Naive thymus-derived CD4-positive, alpha-beta T cell (primary cell): ENCODE measurements at regions not wholly inside any gene's neighbourhood (a gene's known extent, or its start where the extent isn't known, plus 50 kb on each side); places are given as distances from the start of the nearest gene placed in this dataset.

Source experiments
- ATAC-seq: fragments of 150-1000 bp; cut with Tn5 transposase; 2 replicates; pipeline ENCODE4 v1.10.0; 2021; ENCODE audit warnings: mild to moderate bottlenecking, moderate library complexity
- CTCF ChIA-PET: fragments of 350-600 bp; sonication (Branson Sonifier 250); formaldehyde crosslinking; loops from one replicate; lab custom pipeline; 2021; ENCODE audit warnings: antibody characterized with exemption; lab: Charles Lee
- POLR2A ChIA-PET: fragments of 350-600 bp; sonication (Branson Sonifier 250); formaldehyde crosslinking; loops from one replicate; lab custom pipeline; 2021; ENCODE audit warnings: antibody characterized with exemption, inconsistent platforms; lab: Charles Lee
- DNase-seq, 9 donors: peaks; one replicate each; pipeline versions ENCODE4 v3.0.0 to v3.0.0-alpha.2; 2020 to 2022; ENCODE audit warnings: mixed read lengths in 1 of 9
- H3K27ac ChIP-seq: one replicate; pipeline ENCODE4 v1.7.0; 2013; ENCODE audit warnings: mild to moderate bottlenecking, low read depth, low read length, moderate library complexity
- H3K27me3 ChIP-seq, 2 donors: one replicate each; pipeline ENCODE4 v1.7.0; 2013; ENCODE audit warnings: low read length in 2 of 2, mild to moderate bottlenecking in 2 of 2, moderate library complexity in 2 of 2; ENCODE audit not compliant: control insufficient read depth in 2 of 2, insufficient read depth in 2 of 2
- H3K36me3 ChIP-seq, 3 experiments: 1 replicate in 2 of 3; 2 replicates in 1 of 3; pipeline ENCODE4 v1.7.0; 2013; ENCODE audit warnings: low read length in 3 of 3, mild to moderate bottlenecking in 3 of 3, moderate library complexity in 1 of 3; ENCODE audit not compliant: insufficient read depth in 3 of 3, control insufficient read depth in 2 of 3
- H3K4me1 ChIP-seq, 2 donors: one replicate each; pipeline ENCODE4 v1.7.0; 2013; ENCODE audit warnings: low read length in 2 of 2, mild to moderate bottlenecking in 2 of 2, moderate library complexity in 1 of 2; ENCODE audit not compliant: control insufficient read depth in 2 of 2, insufficient read depth in 2 of 2
- H3K4me3 ChIP-seq: 2 replicates; pipeline ENCODE4 v1.7.0; 2013; ENCODE audit warnings: mild to moderate bottlenecking, low read length
- H3K9me3 ChIP-seq, 3 experiments: 1 replicate in 2 of 3; 2 replicates in 1 of 3; pipeline ENCODE4 v1.7.0; 2013; ENCODE audit warnings: low read length in 3 of 3; ENCODE audit not compliant: control insufficient read depth in 2 of 3
- H3K27ac Mint-ChIP-seq, 9 donors: one replicate each; pipeline ENCODE4 v1.8.0; 2020 to 2022; ENCODE audit warnings: mixed read lengths in 9 of 9, mild to moderate bottlenecking in 8 of 9, moderate library complexity in 5 of 9, inconsistent platforms in 2 of 9
- H3K27me3 Mint-ChIP-seq, 5 donors: one replicate each; pipeline ENCODE4 v1.8.0; 2021 to 2022; ENCODE audit warnings: mixed read lengths in 5 of 5, mild to moderate bottlenecking in 1 of 5
- H3K36me3 Mint-ChIP-seq, 5 donors: one replicate each; pipeline ENCODE4 v1.8.0; 2020 to 2022; ENCODE audit warnings: mixed read lengths in 5 of 5, mild to moderate bottlenecking in 3 of 5, inconsistent platforms in 1 of 5
- H3K4me1 Mint-ChIP-seq, 7 donors: one replicate each; pipeline ENCODE4 v1.8.0; 2020 to 2022; ENCODE audit warnings: mixed read lengths in 7 of 7, mild to moderate bottlenecking in 3 of 7, inconsistent platforms in 1 of 7
- H3K4me3 Mint-ChIP-seq, 10 donors: one replicate each; pipeline ENCODE4 v1.8.0; 2020 to 2022; ENCODE audit warnings: mild to moderate bottlenecking in 10 of 10, mixed read lengths in 10 of 10, moderate library complexity in 6 of 10, inconsistent platforms in 2 of 10
- H3K9me3 Mint-ChIP-seq, 11 donors: one replicate each; pipeline ENCODE4 v1.8.0; 2020 to 2022; ENCODE audit warnings: mixed read lengths in 11 of 11, mild to moderate bottlenecking in 4 of 11, inconsistent platforms in 1 of 11, moderate library complexity in 1 of 11
- intact Hi-C, 2 donors: fragments of 100-400 bp; cut with micrococcal nuclease; formaldehyde crosslinking; loops; one replicate each; pipeline ENCODE4 v1.15.1; 2023

DNA sequence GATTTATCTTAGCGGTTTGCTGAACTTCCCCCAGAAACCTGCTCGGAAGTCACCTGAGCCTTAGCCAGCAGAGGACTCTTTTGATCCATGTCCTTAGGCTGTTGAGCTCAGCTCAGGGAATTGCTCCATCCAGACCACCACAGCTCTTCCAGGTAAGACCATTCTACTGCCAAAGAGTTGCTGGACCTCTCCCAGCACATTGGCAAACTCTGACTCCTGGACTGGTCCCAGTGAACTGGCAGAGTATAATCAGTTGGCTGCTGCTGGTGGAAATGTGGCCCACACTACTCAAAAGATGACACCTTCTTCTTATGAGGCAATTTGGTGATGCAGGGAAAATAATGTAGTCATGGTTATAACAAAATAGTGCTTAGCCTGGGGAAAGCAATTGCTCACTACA lies 308.8 kb upstream of the FIGN start:
- Mint-ChIP-seq H3K36me3 (peaks cover 0 to 6% (median 0%) of the 10 kb centered on the region in 5 donors), H3K4me3 (no peak overlapping the region), H3K4me1 (no peaks in the 10 kb centered on the region), H3K27me3 (no peaks in the 10 kb centered on the region), H3K9me3 (peaks cover 2 to 18% (median 8%) of the 10 kb centered on the region in 11 donors), H3K27ac (no peak overlapping the region)
- Histone ChIP-seq H3K4me3 (no peak overlapping the region), H3K27me3 (no peaks in the 10 kb centered on the region), H3K9me3 (no peaks in the 10 kb centered on the region), H3K27ac (no peak overlapping the region), H3K4me1 (no peaks in the 10 kb centered on the region), H3K36me3 (no peaks in the 10 kb centered on the region)
- intact Hi-C loops, result no loop called here
- POLR2A ChIA-PET, result no interaction called here
- CTCF ChIA-PET, result no interaction called here
- DNase-seq (no peak), ATAC-seq (no peak)

DNA sequence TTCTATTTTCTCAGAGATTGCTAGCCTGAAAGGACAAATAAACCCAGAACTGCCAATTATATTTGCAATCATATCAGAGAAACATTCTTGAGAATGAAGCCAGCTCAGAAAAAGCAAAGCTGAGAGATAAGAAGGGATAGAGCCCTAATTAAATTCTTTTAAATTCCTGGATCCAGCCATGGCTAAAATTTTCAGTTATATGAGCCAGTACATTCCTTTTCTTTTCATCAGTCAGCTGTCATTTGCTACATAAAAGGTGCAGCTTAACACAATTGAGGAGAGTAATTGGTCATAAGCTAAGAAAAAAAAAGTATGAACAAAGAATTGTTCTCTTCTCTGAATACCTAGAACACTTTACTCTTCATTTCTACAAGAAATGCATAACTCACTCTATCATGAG lies 303.5 kb upstream of the FIGN start:
- no peak for ATAC-seq

GRCh38 chr2:164032995-164033394 lies 297.2 kb upstream of the FIGN start:
- ChIA-PET CTCF (no interaction called here), POLR2A (no interaction called here)
- ATAC-seq, result no peak
- Mint-ChIP-seq H3K4me3 (no peak overlapping the region), H3K9me3 (peaks cover 0 to 11% (median 0%) of the 10 kb centered on the region in 11 donors), H3K27me3 (no peaks in the 10 kb centered on the region), H3K27ac (no peak overlapping the region), H3K36me3 (no peaks in the 10 kb centered on the region), H3K4me1 (no peaks in the 10 kb centered on the region)
- no peak overlapping the region for H3K4me3 ChIP-seq
- intact Hi-C loops, result no loop called here
- H3K4me1 ChIP-seq, result no peaks in the 10 kb centered on the region
- H3K27ac ChIP-seq, result no peak overlapping the region
- H3K27me3 ChIP-seq, result no peaks in the 10 kb centered on the region
- H3K36me3 ChIP-seq, result no peaks in the 10 kb centered on the region
- DNase-seq, result no peak
- H3K9me3 ChIP-seq, result no peaks in the 10 kb centered on the region

More for the DNA sequence above, 303.5 kb upstream of the FIGN start:
- H3K4me3 ChIP-seq, result no peak overlapping the region
- intact Hi-C loops, result no loop called here
- no peak for DNase-seq
- POLR2A ChIA-PET, result no interaction called here
- Mint-ChIP-seq H3K27ac (no peak overlapping the region), H3K27me3 (no peaks in the 10 kb centered on the region), H3K4me1 (no peaks in the 10 kb centered on the region), H3K36me3 (peaks cover 0 to 6% (median 0%) of the 10 kb centered on the region in 5 donors), H3K9me3 (peaks cover 0 to 15% (median 7%) of the 10 kb centered on the region in 11 donors), H3K4me3 (no peak overlapping the region)
- H3K36me3 ChIP-seq, result no peaks in the 10 kb centered on the region
- H3K27me3 ChIP-seq, result no peaks in the 10 kb centered on the region
- H3K4me1 ChIP-seq, result no peaks in the 10 kb centered on the region
- H3K9me3 ChIP-seq, result no peaks in the 10 kb centered on the region
- H3K27ac ChIP-seq, result no peak overlapping the region
- CTCF ChIA-PET, result no interaction called here

GRCh38 chr2:164030623-164031022 lies 294.8 kb upstream of the FIGN start:
- DNase-seq (no peak), ATAC-seq (no peak)
- intact Hi-C loops, result no loop called here
- CTCF ChIA-PET, result no interaction called here
- Histone ChIP-seq H3K4me1 (no peaks in the 10 kb centered on the region), H3K27me3 (no peaks in the 10 kb centered on the region), H3K27ac (no peak overlapping the region), H3K4me3 (no peak overlapping the region), H3K9me3 (no peaks in the 10 kb centered on the region), H3K36me3 (no peaks in the 10 kb centered on the region)
- no peak overlapping the region for H3K4me3 Mint-ChIP-seq
- H3K9me3 Mint-ChIP-seq, result peaks cover 0 to 14% (median 3%) of the 10 kb centered on the region in 11 donors
- H3K27me3 Mint-ChIP-seq, result no peaks in the 10 kb centered on the region
- no peaks in the 10 kb centered on the region for H3K4me1 Mint-ChIP-seq
- H3K27ac Mint-ChIP-seq, result no peak overlapping the region
- peaks cover 0 to 4% (median 0%) of the 10 kb centered on the region in 5 donors for H3K36me3 Mint-ChIP-seq
- POLR2A ChIA-PET, result no interaction called here

DNA sequence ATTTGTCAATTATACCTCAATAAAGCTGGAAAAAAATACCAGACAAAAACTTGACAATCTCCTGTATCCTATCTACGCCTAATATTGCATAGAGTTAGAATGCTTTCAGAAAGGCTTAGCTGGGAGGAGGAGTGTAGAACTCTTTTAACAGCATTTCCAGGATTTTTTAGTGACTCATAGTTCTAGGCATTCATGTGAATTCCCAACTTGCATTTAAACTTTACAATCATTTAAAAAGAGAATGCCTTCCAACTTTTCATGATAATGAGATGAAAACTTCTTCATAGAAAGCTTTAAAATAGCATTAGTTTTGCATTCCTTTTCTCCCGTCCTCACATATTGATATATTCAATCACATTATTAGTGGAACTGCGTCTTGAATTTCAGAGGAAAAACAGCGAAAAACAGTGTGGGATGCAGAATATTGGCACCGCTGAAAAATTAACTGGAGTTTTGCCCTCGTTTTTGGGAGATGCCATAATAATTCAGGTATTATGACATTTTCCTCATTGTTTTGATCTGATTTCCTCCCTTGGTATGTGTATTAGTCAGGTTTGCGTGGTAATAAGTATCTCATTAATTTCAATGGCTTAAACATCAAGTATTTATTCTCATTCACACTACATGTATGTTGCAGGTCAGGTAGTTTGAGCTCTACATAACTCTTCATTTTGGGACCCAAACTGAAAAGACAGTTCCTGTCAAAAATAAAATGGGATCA lies 293.2 kb upstream of the FIGN start:
- no peak overlapping the region for H3K4me3 Mint-ChIP-seq
- DNase-seq, result no peak
- no peak overlapping the region for H3K27ac Mint-ChIP-seq
- POLR2A ChIA-PET, result no interaction called here
- intact Hi-C loops, result no loop called here
- no peaks in the 10 kb centered on the region for H3K4me1 ChIP-seq
- H3K9me3 ChIP-seq, result no peaks in the 10 kb centered on the region
- H3K4me1 Mint-ChIP-seq, result no peaks in the 10 kb centered on the region
- no peak overlapping the region for H3K27ac ChIP-seq
- H3K36me3 ChIP-seq, result no peaks in the 10 kb centered on the region
- H3K27me3 ChIP-seq, result no peaks in the 10 kb centered on the region
- peaks cover 0 to 17% (median 3%) of the 10 kb centered on the region in 11 donors for H3K9me3 Mint-ChIP-seq
- ATAC-seq, result no peak
- no peaks in the 10 kb centered on the region for H3K27me3 Mint-ChIP-seq
- peaks cover 0 to 4% (median 0%) of the 10 kb centered on the region in 5 donors for H3K36me3 Mint-ChIP-seq
- CTCF ChIA-PET, result interaction anchor here (0.8 kb wide), 1 partner anchor 1407 kb away, joined by 3 read pairs; no protein-coding TSS in a partner anchor
- H3K4me3 ChIP-seq, result no peak overlapping the region

DNA sequence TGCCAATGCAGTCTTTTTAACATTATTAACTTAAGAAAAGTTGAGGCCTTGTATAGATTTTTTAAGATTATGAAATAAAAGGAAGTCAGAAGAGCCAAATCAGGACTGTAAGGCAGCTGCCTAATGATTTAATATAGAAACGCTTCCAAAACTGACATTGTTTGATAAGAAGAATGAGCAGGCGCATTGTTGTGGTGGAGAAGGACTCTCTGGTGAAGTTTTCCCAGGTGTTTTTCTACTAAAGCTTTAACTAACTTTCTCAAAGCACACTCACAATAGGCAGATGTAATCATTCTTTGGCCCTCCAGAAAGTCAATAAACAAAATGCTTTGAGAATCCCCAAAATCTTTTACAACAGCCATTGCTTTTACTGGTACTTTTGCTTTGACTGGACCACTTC lies 288.6 kb upstream of the FIGN start:
- no peak overlapping the region for H3K4me3 ChIP-seq
- ChIA-PET CTCF (no interaction called here), POLR2A (no interaction called here)
- Mint-ChIP-seq H3K27me3 (no peaks in the 10 kb centered on the region), H3K27ac (no peak overlapping the region), H3K36me3 (peaks cover 0 to 4% (median 0%) of the 10 kb centered on the region in 5 donors), H3K9me3 (peaks cover 0 to 32% (median 3%) of the 10 kb centered on the region in 11 donors), H3K4me1 (no peaks in the 10 kb centered on the region), H3K4me3 (no peak overlapping the region)
- H3K27me3 ChIP-seq, result no peaks in the 10 kb centered on the region
- intact Hi-C loops, result no loop called here
- no peaks in the 10 kb centered on the region for H3K36me3 ChIP-seq
- no peaks in the 10 kb centered on the region for H3K4me1 ChIP-seq
- H3K27ac ChIP-seq, result no peak overlapping the region
- H3K9me3 ChIP-seq, result no peaks in the 10 kb centered on the region
- DNase-seq, result no peak
- ATAC-seq, result no peak

- no peak overlapping the region for H3K27ac Mint-ChIP-seq
- ChIA-PET CTCF (no interaction called here), POLR2A (no interaction called here)
- no peak for ATAC-seq
- no peak for DNase-seq
- no peak overlapping the region for H3K27ac ChIP-seq
- intact Hi-C loops, result no loop called here
- H3K9me3 ChIP-seq, result no peaks in the 10 kb centered on the region
- H3K4me1 ChIP-seq, result no peaks in the 10 kb centered on the region
- H3K36me3 Mint-ChIP-seq, result peaks cover 0 to 4% (median 0%) of the 10 kb centered on the region in 5 donors
- no peak overlapping the region for H3K4me3 Mint-ChIP-seq
- no peak overlapping the region for H3K4me3 ChIP-seq
- no peaks in the 10 kb centered on the region for H3K27me3 ChIP-seq
- no peaks in the 10 kb centered on the region for H3K36me3 ChIP-seq
- H3K4me1 Mint-ChIP-seq, result no peaks in the 10 kb centered on the region
- H3K27me3 Mint-ChIP-seq, result no peaks in the 10 kb centered on the region
- H3K9me3 Mint-ChIP-seq, result peaks cover 0 to 32% (median 3%) of the 10 kb centered on the region in 11 donors
These were observed 288.1 kb upstream of the FIGN start for GRCh38 chr2:164023896-164024295.
